DMS53 treated with DMSO at 0.1 percent for 48 hours (cell line): ENCODE measurements at regions not wholly inside any gene's neighbourhood (a gene's known extent, or its start where the extent isn't known, plus 50 kb on each side); places are given as distances from the start of the nearest gene placed in this dataset.
"Not testable (repeated sequence)": the region's sequence is repeated elsewhere in the genome, so short reads cannot be mapped to it uniquely, and the experiment has no call there.

Experiments used
- DNase-seq: peaks from one replicate; lab custom pipeline; 2025; ENCODE audit not compliant: unreplicated experiment; lab: John Stamatoyannopoulos, UW

- no peak for DNase-seq
Measured at GRCh38 chr12:102344691-102345090, 135.7 kb downstream of the IGF1 start.

GRCh38 chr12:102343361-102344121 lies 136.8 kb downstream of the IGF1 start:
- DNase-seq, result peak; percentile 84

DNA sequence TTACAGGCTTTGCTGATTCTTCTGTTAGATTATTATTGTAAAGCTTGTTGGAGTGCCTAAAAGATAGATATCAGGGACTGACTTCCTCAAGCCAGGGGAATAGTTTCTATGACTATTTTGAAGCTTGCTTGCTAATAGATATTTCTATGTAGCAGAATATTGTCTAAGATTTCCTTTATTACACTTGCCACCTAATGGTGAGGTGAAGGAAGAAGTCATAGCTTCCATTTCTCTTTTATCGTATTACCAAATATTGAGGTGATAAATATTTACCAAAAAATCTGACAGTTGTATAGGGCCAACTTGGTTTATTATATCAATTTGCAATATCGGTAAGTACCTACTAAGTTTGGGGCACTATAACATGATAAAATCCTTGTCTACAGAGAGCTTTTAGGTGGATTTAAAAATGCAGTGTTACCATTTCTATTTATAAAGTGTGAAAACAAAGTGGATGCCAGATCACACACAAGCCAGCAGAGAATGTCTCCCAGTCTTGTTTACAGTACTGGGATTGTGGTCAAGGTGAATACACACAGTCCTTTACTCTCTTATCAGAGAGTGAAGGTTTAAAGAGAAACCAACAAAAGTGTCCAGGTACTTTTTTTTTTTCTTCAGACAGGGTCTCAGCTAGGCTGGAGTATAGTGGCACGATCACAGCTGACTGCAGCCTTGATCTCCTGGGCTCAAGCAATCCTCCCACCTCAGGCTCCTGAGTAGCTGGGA lies 137.9 kb downstream of the IGF1 start:
- DNase-seq, result no peak

GRCh38 chr12:102334765-102335164 lies 137.1 kb upstream of the PMCH start:
- DNase-seq, result no peak

DNA sequence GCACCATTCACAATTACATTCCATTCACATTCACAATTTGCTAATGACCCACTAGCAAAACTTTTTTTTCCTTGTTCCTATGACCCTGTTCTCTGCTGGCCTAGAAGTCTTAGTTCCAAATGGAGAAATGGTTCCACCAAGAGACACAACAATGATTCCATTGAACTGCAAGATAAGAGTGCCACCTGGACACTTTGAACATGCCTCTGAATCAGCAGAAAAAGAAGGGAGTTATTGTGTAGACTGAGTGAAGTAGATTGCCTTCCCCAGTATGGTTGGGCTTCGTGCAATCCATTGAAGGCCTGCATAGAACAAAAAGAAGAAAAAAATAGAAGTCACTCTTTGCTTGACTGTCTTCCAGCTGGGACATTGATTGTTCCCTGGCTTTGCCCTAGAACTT lies 133.8 kb upstream of the PMCH start:
- DNase-seq, result no peak

- no peak for DNase-seq
Measured at GRCh38 chr12:102329883-102330282, 132.2 kb upstream of the PMCH start.

GRCh38 chr12:102326982-102327381 lies 129.3 kb upstream of the PMCH start:
- DNase-seq, result no peak

- DNase-seq, result not testable (repeated sequence)
Measured at GRCh38 chr12:102325108-102325507, 127.5 kb upstream of the PMCH start.

DNA sequence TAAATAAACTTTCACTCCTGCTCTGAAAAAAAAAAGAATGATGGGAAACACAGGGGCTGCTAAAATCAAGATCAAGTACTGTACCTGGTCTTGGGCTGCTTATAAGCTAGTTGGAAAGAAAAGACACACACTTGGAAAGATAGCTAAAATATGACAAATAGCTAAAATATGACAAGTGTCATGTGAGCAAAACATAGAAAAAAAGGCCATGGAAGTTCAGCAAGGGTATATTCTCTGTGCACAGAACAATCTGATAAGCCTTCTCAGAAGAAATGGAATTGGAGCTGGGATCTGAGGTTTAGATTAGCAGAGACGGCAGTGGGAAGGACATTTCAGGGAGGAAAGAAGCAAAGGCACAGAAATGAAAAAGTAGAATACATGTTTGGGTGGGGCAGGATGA lies 126.2 kb upstream of the PMCH start:
- no peak for DNase-seq

DNA sequence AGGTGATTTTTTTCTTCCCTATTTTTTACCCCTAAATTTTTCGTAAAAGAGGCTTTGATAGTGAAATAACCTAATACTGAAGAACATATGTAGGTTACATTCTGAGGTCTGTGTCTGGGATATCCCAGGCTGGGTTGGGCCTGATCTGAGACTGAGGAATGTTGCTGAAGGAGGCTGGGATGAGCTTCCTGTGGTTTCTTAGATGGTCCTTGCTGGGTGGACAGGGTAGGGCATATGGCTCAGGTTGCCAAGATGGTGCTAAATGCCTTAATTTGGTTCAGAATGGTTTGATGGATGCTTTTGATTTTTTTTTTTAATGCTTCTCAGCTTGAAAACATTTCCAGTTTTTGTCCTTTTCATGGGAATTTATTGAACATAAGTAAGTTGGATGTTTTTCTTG lies 124.6 kb upstream of the PMCH start:
- DNase-seq, result no peak

DNA sequence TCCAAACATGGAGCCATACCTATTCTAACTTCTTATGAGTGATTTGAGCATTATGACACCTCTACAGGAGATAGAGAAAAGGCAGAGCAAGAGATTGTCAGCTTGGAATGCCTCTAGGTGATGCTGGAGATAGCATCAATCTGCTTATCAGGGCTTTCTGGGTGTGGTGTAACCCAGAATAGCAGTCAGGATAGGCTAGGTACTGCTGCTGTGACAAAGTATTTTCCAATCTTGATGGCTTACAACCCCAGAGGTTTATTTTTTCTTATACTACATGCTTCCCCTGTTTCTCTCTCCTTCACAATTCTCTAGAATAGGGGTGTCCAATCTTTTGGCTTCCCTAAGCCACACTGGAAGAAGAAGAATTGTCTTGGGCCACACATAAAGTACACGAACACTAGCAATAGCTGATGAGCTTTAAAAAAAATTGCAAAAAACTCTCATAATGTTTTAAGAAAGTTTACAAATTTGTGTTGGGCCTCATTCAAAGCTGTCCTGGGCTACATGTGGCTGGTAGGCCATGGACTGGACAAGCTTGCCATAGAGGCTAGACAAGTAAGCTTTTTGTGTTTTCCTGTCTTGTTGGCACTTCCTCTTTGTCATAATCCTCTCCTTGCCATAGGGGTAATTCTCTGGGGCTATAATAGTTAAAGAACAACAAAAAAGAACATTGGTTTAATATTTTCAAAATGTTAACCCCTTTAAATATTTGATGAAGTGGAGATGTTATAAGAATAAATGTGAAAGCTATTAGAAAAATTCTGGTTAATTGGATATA lies 123.9 kb upstream of the PMCH start:
- no peak for DNase-seq

GRCh38 chr12:102317155-102317554 lies 119.5 kb upstream of the PMCH start:
- no peak for DNase-seq

GRCh38 chr12:102316723-102317122 lies 119.1 kb upstream of the PMCH start:
- DNase-seq, result no peak

- DNase-seq, result no peak
Measured at GRCh38 chr12:102314821-102315220, 117.2 kb upstream of the PMCH start.

DNA sequence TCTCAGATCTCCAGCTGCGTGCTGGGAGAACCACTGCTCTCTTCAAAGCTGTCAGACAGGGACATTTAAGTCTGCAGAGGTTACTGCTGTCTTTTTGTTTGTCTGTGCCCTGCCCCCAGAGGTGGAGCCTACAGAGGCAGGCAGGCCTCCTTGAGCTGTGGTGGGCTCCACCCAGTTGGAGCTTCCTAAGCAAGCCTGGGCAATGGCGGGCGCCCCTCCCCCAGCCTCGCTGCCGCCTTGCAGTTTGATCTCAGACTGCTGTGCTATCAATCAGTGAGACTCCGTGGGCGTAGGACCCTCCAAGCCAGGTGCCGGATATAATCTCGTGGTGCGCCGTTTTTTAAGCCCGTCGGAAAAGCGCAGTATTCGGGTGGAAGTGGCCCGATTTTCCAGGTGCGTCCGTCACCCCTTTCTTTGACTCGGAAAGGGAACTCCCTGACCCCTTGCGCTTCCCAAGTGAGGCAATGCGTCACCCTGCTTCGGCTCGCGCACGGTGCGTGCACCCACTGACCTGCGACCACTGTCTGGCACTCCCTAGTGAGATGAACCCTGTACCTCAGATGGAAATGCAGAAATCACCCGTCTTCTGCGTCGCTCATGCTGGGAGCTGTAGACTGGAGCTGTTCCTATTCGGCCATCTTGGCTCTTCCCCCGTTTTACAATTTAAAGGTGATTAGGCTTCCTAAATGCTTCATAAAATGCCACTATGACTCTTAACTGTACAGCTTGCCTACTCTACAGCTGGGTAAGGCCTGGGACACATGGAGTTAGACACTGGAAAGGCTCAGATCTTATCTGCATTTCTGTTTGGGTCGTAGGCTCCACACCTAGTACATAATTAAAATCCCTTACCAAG lies 115.7 kb upstream of the PMCH start:
- DNase-seq, result not testable (repeated sequence)

DNA sequence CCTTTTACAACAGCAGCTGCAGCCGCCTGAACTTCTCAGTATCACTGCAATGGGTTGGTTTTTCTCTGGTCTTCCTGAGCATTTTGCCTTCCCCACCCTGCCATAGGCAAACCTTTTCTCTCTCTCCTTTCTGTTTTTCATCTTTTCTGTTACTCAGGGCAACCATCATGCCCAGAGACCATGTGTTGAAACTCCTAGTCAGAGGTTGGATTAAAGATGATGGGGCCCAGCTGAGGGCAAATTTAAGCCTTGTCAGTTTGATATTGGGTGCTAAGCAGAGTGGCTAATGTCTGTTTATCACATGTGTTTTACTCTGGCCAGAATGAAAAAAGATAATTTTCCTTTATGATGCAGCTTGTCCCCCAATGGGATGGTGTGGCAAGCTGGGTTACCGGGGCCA lies 107.9 kb upstream of the PMCH start:
- DNase-seq, result no peak

DNA sequence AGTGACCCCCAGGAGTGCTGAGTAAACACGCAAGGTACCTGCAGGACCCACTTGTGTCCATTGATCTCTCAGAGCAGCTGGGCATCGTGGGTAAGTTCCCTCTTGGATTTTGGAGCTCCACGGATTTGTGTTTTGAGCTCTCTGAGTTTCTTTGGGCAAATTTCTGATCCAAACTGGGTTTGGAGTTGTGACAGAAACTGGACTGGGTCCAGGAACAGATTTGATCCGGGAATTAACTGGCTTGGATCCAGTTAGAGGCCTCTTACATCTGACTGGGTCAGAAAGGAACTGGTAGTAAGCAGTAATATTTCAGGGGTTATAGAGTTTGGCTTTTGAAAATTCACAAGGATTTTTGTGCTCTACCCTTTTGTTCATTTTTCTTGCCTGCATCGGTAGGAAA lies 107.0 kb upstream of the PMCH start:
- not testable (repeated sequence) for DNase-seq

GRCh38 chr12:102302553-102302952 lies 104.9 kb upstream of the PMCH start:
- DNase-seq, result no peak

DNA sequence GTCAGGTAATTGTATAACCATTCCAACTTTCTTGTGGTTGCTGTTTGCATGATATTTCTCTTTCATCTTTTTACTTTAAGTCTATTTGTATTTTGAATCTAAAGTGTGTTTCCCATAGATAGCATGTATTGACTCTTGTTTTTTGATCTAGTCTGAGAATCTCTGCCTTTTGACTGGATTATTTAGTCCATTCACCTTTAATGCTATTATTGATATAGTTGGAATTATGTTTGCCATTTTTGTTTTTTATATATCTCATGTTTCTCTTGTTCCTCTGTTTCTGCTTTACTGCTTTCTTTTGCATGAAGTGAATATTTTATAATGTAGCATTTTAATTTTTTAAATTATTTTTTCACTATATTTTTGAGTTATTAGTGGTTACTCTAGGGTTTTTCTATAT lies 103.9 kb upstream of the PMCH start:
- DNase-seq, result no peak

DNA sequence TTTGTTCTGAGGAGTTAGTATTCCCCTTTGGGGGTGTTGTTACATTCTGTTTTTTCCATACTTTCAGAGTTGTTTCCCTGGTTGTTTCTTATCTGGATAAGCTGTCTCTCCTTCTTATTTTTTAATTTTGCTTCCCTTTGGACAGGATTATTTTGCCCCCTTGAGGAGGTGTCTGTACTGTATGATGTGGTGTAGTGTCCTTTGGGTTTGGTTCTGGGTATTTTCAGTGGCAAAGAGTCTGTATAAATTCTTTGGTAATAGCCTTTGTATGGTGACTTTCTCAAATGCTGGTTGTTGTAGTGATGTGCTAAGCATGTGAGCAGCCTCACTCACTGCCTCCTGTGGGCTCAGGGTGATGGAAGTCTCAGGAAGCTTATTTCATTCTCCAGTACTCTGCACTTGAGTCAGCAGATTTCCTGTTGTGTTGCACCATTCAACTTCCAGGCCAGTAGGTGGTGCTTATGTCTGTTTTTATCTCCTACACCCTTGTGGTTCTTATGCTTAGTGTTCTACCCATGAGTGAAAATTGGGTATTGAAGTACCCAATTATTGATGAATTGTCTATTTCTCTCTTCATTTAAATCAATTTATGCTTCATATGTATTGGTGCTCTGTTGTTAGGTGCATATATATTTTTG lies 103.3 kb upstream of the PMCH start:
- peak; percentile 84 for DNase-seq
